ENCODE measurements at regions not wholly inside any gene's neighbourhood (a gene's known extent, or its start where the extent isn't known, plus 50 kb on each side); places are given as distances from the start of the nearest gene placed in this dataset.

DNA sequence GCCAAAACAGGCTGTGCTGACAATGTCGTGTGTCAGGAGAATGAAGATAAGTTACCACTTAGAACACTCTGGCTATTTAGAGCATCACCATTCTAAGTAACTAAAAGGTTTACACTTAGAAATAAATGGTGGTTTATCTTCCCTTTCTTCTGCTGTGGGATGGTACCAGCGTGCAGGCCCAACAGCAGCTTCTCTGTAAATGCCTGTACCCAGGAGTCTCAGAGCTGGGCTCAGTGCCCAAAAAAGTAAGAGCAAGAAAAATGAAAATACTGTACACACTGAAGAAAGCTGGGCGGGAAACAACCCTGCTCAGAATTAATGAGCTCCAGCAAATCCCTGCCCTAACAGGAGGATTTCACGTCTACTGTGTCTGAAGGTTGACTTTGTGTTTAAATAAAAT is 206.5 kb downstream of the MFSD1 start:
- Histone ChIP-seq H3K9me3 (ENCODE audit: control insufficient read depth, insufficient read depth, low read length) (no peaks in the 10 kb centered on the region), H3K4me2 (ENCODE audit: low read length) (no peak overlapping the region), H3K27ac (ENCODE audit: low read depth, low read length) (no peak overlapping the region), H3K79me2 (ENCODE audit: control insufficient read depth, low read length) (no peaks in the 10 kb centered on the region), H4K20me1 (ENCODE audit: control insufficient read depth, insufficient read depth, low read depth, low read length) (no peaks in the 10 kb centered on the region), H3K4me1 (ENCODE audit: control insufficient read depth, low read length) (no peaks in the 10 kb centered on the region), H3K36me3 (ENCODE audit: control insufficient read depth, low read length) (no peaks in the 10 kb centered on the region), H3K9me2 (replicated peaks; ENCODE audit: control insufficient read depth, low read length) (no peaks in the 10 kb centered on the region), H3F3A (ENCODE audit: control insufficient read depth, insufficient read depth) (no peaks in the 10 kb centered on the region), H3K27me3 (ENCODE audit: control insufficient read depth, low read length) (no peaks in the 10 kb centered on the region), H3K4me3 (ENCODE audit: low read length) (no peak overlapping the region)
- TF ChIP-seq, protein P1, sequence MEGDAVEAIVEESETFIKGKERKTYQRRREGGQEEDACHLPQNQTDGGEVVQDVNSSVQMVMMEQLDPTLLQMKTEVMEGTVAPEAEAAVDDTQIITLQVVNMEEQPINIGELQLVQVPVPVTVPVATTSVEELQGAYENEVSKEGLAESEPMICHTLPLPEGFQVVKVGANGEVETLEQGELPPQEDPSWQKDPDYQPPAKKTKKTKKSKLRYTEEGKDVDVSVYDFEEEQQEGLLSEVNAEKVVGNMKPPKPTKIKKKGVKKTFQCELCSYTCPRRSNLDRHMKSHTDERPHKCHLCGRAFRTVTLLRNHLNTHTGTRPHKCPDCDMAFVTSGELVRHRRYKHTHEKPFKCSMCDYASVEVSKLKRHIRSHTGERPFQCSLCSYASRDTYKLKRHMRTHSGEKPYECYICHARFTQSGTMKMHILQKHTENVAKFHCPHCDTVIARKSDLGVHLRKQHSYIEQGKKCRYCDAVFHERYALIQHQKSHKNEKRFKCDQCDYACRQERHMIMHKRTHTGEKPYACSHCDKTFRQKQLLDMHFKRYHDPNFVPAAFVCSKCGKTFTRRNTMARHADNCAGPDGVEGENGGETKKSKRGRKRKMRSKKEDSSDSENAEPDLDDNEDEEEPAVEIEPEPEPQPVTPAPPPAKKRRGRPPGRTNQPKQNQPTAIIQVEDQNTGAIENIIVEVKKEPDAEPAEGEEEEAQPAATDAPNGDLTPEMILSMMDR (IDR thresholded peaks at IDR 0.05; ENCODE audit: low read depth, low read length, poor library complexity, severe bottlenecking), result no peak
- TF ChIP-seq EZH2phosphoT487 (IDR thresholded peaks at IDR 0.05; ENCODE audit: borderline replicate concordance, low read length), result no peak

- no peaks in the 10 kb centered on the region for H3F3A ChIP-seq (ENCODE audit: control insufficient read depth, insufficient read depth)
- H3K4me2 ChIP-seq (ENCODE audit: low read length), result no peak overlapping the region
- TF ChIP-seq, protein P1 (IDR thresholded peaks at IDR 0.05; ENCODE audit: low read depth, low read length, poor library complexity, severe bottlenecking), result no peak
- no peak for TF ChIP-seq EZH2phosphoT487 (IDR thresholded peaks at IDR 0.05; ENCODE audit: borderline replicate concordance, low read length)
- no peak overlapping the region for H3K27ac ChIP-seq (ENCODE audit: low read depth, low read length)
- H3K4me1 ChIP-seq (ENCODE audit: control insufficient read depth, low read length), result no peaks in the 10 kb centered on the region
- no peaks in the 10 kb centered on the region for H3K9me2 ChIP-seq (replicated peaks; ENCODE audit: control insufficient read depth, low read length)
- H3K36me3 ChIP-seq (ENCODE audit: control insufficient read depth, low read length), result no peaks in the 10 kb centered on the region
- H3K9me3 ChIP-seq (ENCODE audit: control insufficient read depth, insufficient read depth, low read length), result no peaks in the 10 kb centered on the region
- no peaks in the 10 kb centered on the region for H3K27me3 ChIP-seq (ENCODE audit: control insufficient read depth, low read length)
- H3K79me2 ChIP-seq (ENCODE audit: control insufficient read depth, low read length), result no peaks in the 10 kb centered on the region
- H4K20me1 ChIP-seq (ENCODE audit: control insufficient read depth, insufficient read depth, low read depth, low read length), result no peaks in the 10 kb centered on the region
- H3K4me3 ChIP-seq (ENCODE audit: low read length), result no peak overlapping the region
These were observed 216.5 kb downstream of the MFSD1 start for GRCh38 chr3:159018341-159018740.

- Histone ChIP-seq H3F3A (ENCODE audit: control insufficient read depth, insufficient read depth) (no peaks in the 10 kb centered on the region), H3K79me2 (ENCODE audit: control insufficient read depth, low read length) (no peaks in the 10 kb centered on the region), H3K27ac (ENCODE audit: low read depth, low read length) (no peak overlapping the region), H3K4me1 (ENCODE audit: control insufficient read depth, low read length) (no peaks in the 10 kb centered on the region), H3K9me2 (replicated peaks; ENCODE audit: control insufficient read depth, low read length) (no peaks in the 10 kb centered on the region), H3K9me3 (ENCODE audit: control insufficient read depth, insufficient read depth, low read length) (no peaks in the 10 kb centered on the region), H3K27me3 (ENCODE audit: control insufficient read depth, low read length) (no peaks in the 10 kb centered on the region), H3K4me3 (ENCODE audit: low read length) (no peak overlapping the region), H4K20me1 (ENCODE audit: control insufficient read depth, insufficient read depth, low read depth, low read length) (no peaks in the 10 kb centered on the region), H3K36me3 (ENCODE audit: control insufficient read depth, low read length) (no peaks in the 10 kb centered on the region), H3K4me2 (ENCODE audit: low read length) (no peak overlapping the region)
- TF ChIP-seq, protein P1 (IDR thresholded peaks at IDR 0.05; ENCODE audit: low read depth, low read length, poor library complexity, severe bottlenecking), result no peak
- TF ChIP-seq EZH2phosphoT487 (IDR thresholded peaks at IDR 0.05; ENCODE audit: borderline replicate concordance, low read length), result no peak
These were observed 223.9 kb downstream of the MFSD1 start for GRCh38 chr3:159025733-159026132.

GRCh38 chr3:159026510-159026909 is 224.7 kb downstream of the MFSD1 start:
- H4K20me1 ChIP-seq (ENCODE audit: control insufficient read depth, insufficient read depth, low read depth, low read length), result no peaks in the 10 kb centered on the region
- TF ChIP-seq, protein P1 (IDR thresholded peaks at IDR 0.05; ENCODE audit: low read depth, low read length, poor library complexity, severe bottlenecking), result no peak
- no peak for TF ChIP-seq EZH2phosphoT487 (IDR thresholded peaks at IDR 0.05; ENCODE audit: borderline replicate concordance, low read length)
- no peaks in the 10 kb centered on the region for H3K79me2 ChIP-seq (ENCODE audit: control insufficient read depth, low read length)
- H3K27ac ChIP-seq (ENCODE audit: low read depth, low read length), result no peak overlapping the region
- H3K4me1 ChIP-seq (ENCODE audit: control insufficient read depth, low read length), result no peaks in the 10 kb centered on the region
- no peaks in the 10 kb centered on the region for H3K9me2 ChIP-seq (replicated peaks; ENCODE audit: control insufficient read depth, low read length)
- H3K4me2 ChIP-seq (ENCODE audit: low read length), result no peak overlapping the region
- no peaks in the 10 kb centered on the region for H3K27me3 ChIP-seq (ENCODE audit: control insufficient read depth, low read length)
- no peaks in the 10 kb centered on the region for H3F3A ChIP-seq (ENCODE audit: control insufficient read depth, insufficient read depth)
- no peak overlapping the region for H3K4me3 ChIP-seq (ENCODE audit: low read length)
- H3K9me3 ChIP-seq (ENCODE audit: control insufficient read depth, insufficient read depth, low read length), result no peaks in the 10 kb centered on the region
- no peaks in the 10 kb centered on the region for H3K36me3 ChIP-seq (ENCODE audit: control insufficient read depth, low read length)

Data from DOHH2 (cell line).